ENCODE measurements at regions not wholly inside any gene's neighbourhood (a gene's known extent, or its start where the extent isn't known, plus 50 kb on each side); places are given as distances from the start of the nearest gene placed in this dataset.

GRCh38 chr3:71949442-71949841 lies 164.5 kb upstream of the PROK2 start:
- no peak for TF ChIP-seq CTCF (IDR thresholded peaks at IDR 0.05)

DNA sequence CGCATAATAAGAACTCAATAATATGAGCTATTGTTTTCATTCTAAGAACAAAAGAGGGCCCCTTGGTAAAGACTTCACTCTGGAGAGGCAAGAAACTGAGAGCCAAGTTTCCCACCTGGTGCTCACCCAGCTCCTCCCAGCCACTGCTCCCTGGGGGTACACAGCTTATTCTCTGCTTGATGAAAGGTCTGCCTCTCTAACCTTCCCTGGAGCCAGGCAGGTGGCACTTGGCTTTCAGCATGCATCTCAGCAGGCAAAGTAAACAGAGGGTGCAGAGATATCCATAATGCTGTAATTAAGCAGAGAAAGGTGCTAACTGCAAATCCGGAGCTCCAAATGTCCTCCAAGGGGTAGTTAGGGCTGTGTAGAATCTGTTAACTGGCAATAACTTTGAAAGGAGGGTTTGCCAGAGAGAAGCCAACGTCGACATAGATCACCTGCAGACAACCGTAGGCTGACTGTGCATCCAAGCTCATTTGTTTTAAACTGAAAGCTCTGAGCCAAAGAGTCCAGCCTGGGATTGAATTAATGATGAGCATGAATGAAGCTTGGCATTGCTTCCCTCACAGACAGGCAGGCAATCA lies 159.6 kb upstream of the PROK2 start:
- TF ChIP-seq CTCF (IDR thresholded peaks at IDR 0.05): no peak

GRCh38 chr3:71942432-71943187 lies 157.7 kb upstream of the PROK2 start:
- TF ChIP-seq CTCF (IDR thresholded peaks at IDR 0.05): no peak

- TF ChIP-seq CTCF (IDR thresholded peaks at IDR 0.05): no peak
These were observed 155.5 kb upstream of the PROK2 start for GRCh38 chr3:71940486-71940885.

DNA sequence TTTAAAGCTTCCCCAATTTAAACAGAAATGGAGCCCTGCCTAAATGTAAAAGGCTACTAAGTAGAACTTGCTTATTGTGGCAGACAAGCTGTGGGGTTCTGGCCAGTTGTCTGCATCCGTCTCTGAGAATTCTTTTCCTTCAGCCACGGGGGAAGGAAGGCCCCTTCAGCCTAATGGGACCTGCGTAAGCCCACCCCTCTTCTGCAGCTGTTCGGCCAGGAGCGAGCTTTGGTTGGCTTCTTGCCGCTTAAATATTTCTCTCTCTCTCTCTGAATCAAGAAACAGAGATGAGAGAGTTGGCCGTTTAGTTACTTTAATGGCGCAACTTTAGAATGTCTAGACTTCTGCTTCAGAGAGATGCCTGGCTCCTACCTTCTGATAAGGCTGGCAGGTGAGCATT lies 151.7 kb upstream of the PROK2 start:
- no peak for TF ChIP-seq CTCF (IDR thresholded peaks at IDR 0.05)

GRCh38 chr3:71934520-71935270 lies 149.7 kb upstream of the PROK2 start:
- no peak for TF ChIP-seq CTCF (IDR thresholded peaks at IDR 0.05)

DNA sequence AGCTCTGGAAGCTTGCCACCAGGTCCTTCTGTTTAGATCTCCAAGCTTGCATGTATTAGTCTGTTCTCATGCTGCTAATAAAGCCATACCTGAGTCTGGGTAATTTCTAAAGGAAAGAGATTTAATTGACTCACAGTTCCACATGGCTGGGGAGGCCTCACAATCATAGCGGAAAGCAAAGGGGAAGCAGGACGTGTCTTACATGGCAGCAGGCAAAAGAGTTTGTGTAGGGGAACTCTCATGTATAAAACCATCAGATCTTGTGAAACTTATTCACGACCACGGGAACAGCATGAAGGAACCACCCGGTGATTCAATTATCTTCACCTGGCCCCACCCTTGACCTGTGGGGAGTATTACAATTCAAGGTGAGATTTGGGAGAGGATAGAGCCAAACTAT lies 147.0 kb upstream of the PROK2 start:
- TF ChIP-seq CTCF (IDR thresholded peaks at IDR 0.05): no peak
